GM23338 (cell line): ENCODE measurements at regions not wholly inside any gene's neighbourhood (a gene's known extent, or its start where the extent isn't known, plus 50 kb on each side); places are given as distances from the start of the nearest gene placed in this dataset.

ENCODE experiments used
- ATAC-seq: fragments of 200-7000 bp; cut with Tn5 transposase; 3 replicates; pipeline ENCODE4 v1.9.1; 2020
- DNase-seq: peaks from one replicate; pipeline ENCODE4 v3.0.0-alpha.2; 2015; ENCODE audit warnings: low spot score
- H2AFZ ChIP-seq: fragments of 200-600 bp; sonication (generic); 2 replicates; pipeline ENCODE4 v1.8.0; 2016; ENCODE audit warnings: antibody characterized with exemption, mild to moderate bottlenecking, moderate library complexity
- H3F3A ChIP-seq: fragments of 200-600 bp; sonication (generic); replicated peaks from 2 replicates; pipeline ENCODE4 v1.8.0; 2017; ENCODE audit warnings: antibody characterized with exemption, mixed run types, low read depth
- H3K27ac ChIP-seq: fragments of 200-600 bp; sonication (generic); 2 replicates; pipeline ENCODE4 v1.6.1; 2016; ENCODE audit warnings: low read depth
- H3K27me3 ChIP-seq: fragments of 200-600 bp; sonication (generic); 2 replicates; pipeline ENCODE4 v1.8.0; 2016; ENCODE audit warnings: mild to moderate bottlenecking, mixed run types, moderate library complexity; ENCODE audit not compliant: insufficient read depth
- H3K36me3 ChIP-seq: fragments of 200-600 bp; sonication (generic); 2 replicates; pipeline ENCODE4 v1.8.0; 2016; ENCODE audit warnings: mild to moderate bottlenecking; ENCODE audit not compliant: insufficient read depth
- H3K4me1 ChIP-seq: fragments of 200-600 bp; sonication (generic); 2 replicates; pipeline ENCODE4 v1.8.0; 2016; ENCODE audit warnings: mild to moderate bottlenecking, moderate library complexity; ENCODE audit not compliant: insufficient read depth
- H3K4me2 ChIP-seq: fragments of 200-600 bp; sonication (generic); 2 replicates; pipeline ENCODE4 v1.7.1; 2017; ENCODE audit warnings: mixed run types
- H3K4me3 ChIP-seq: fragments of 200-600 bp; sonication (generic); 2 replicates; pipeline ENCODE4 v1.6.1; 2016; ENCODE audit warnings: mixed run types
- H3K79me2 ChIP-seq: fragments of 200-600 bp; sonication (generic); replicated peaks from 2 replicates; pipeline ENCODE4 v1.8.0; 2017; ENCODE audit warnings: mild to moderate bottlenecking; ENCODE audit not compliant: insufficient read depth
- H3K9me2 ChIP-seq: fragments of 200-600 bp; sonication (generic); 2 replicates; pipeline ENCODE4 v1.8.0; 2017; ENCODE audit not compliant: insufficient read depth
- H4K20me1 ChIP-seq: fragments of 200-600 bp; sonication (generic); replicated peaks from 2 replicates; pipeline ENCODE4 v1.8.0; 2017; ENCODE audit warnings: mild to moderate bottlenecking; ENCODE audit not compliant: insufficient read depth
- H3K27ac Mint-ChIP-seq: 2 replicates; pipeline ENCODE4 v1.8.0; 2020; ENCODE audit warnings: inconsistent platforms, mild to moderate bottlenecking, moderate library complexity, mixed read lengths
- H3K27me3 Mint-ChIP-seq: 3 replicates; pipeline ENCODE4 v1.8.0; 2022; ENCODE audit warnings: low read depth, mild to moderate bottlenecking, moderate library complexity, mixed read lengths, inconsistent platforms; ENCODE audit not compliant: insufficient read depth, poor library complexity
- H3K36me3 Mint-ChIP-seq: 3 replicates; pipeline ENCODE4 v1.8.0; 2021; ENCODE audit warnings: low read depth, mild to moderate bottlenecking, inconsistent platforms, moderate library complexity, mixed read lengths
- H3K4me1 Mint-ChIP-seq: 3 replicates; pipeline ENCODE4 v1.8.0; 2020; ENCODE audit warnings: mild to moderate bottlenecking, inconsistent platforms, mixed read lengths
- H3K4me3 Mint-ChIP-seq: 3 replicates; pipeline ENCODE4 v1.8.0; 2021; ENCODE audit warnings: moderate library complexity, mild to moderate bottlenecking, inconsistent platforms, mixed read lengths
- H3K9me3 Mint-ChIP-seq: 3 replicates; pipeline ENCODE4 v1.8.0; 2020; ENCODE audit warnings: moderate library complexity, mild to moderate bottlenecking, inconsistent platforms, mixed read lengths
- CREB1 ChIP-seq: fragments of 250-450 bp; sonication (Bioruptor Pico); IDR thresholded peaks from 2 replicates; pipeline ENCODE4 v1.5.0; 2020; ENCODE audit warnings: low read depth, mild to moderate bottlenecking, moderate library complexity
- ETS1 ChIP-seq: IDR thresholded peaks from 2 replicates; pipeline ENCODE4 v1.6.1; 2016; ENCODE audit warnings: antibody characterized with exemption
- EZH2 ChIP-seq: fragments of 200-600 bp; sonication (generic); IDR thresholded peaks from one replicate; pipeline ENCODE4 v1.8.0; 2017; ENCODE audit warnings: antibody characterized with exemption, mild to moderate bottlenecking, low read depth; ENCODE audit not compliant: unreplicated experiment
- EZH2phosphoT487 ChIP-seq: fragments of 200-600 bp; sonication (generic); IDR thresholded peaks from one replicate; pipeline ENCODE4 v1.8.1; 2018; ENCODE audit warnings: antibody characterized with exemption; ENCODE audit not compliant: unreplicated experiment
- JUNB ChIP-seq: IDR thresholded peaks from one replicate; pipeline ENCODE4 v1.6.1; 2016; ENCODE audit warnings: antibody characterized with exemption; ENCODE audit not compliant: unreplicated experiment
- NANOG ChIP-seq: IDR thresholded peaks from 2 replicates; pipeline ENCODE4 v1.6.1; 2016; ENCODE audit warnings: antibody characterized with exemption, borderline replicate concordance
- POLR2AphosphoS5 ChIP-seq: IDR thresholded peaks from 2 replicates; pipeline ENCODE4 v1.6.1; 2016; ENCODE audit warnings: antibody characterized with exemption, low read depth
- REST ChIP-seq: IDR thresholded peaks from one replicate; pipeline ENCODE4 v1.6.1; 2018; ENCODE audit warnings: antibody characterized with exemption; ENCODE audit not compliant: unreplicated experiment
- STAT1 ChIP-seq: IDR thresholded peaks from one replicate; pipeline ENCODE4 v1.6.1; 2016; ENCODE audit warnings: antibody characterized with exemption; ENCODE audit not compliant: unreplicated experiment
- ZNF114 ChIP-seq: fragments of 250-450 bp; sonication (Bioruptor Pico); IDR thresholded peaks from 2 replicates; pipeline ENCODE4 v1.5.0; 2020; ENCODE audit warnings: mild to moderate bottlenecking, moderate library complexity
- ZNF331 ChIP-seq: fragments of 250-450 bp; sonication (Bioruptor Pico); IDR thresholded peaks from 2 replicates; pipeline ENCODE4 v1.5.0; 2020; ENCODE audit warnings: low read depth, mild to moderate bottlenecking, moderate library complexity
- ZNF462 ChIP-seq: fragments of 250-450 bp; sonication (Bioruptor Pico); IDR thresholded peaks from 2 replicates; pipeline ENCODE4 v1.5.0; 2020; ENCODE audit warnings: mild to moderate bottlenecking, moderate library complexity
- TF ChIP-seq, protein P1 (sequence below), 2 experiments: fragments of 200-600 bp in 1 of 2; sonication (generic) in 1 of 2; conservative IDR thresholded peaks; 2 replicates each; pipeline versions ENCODE4 v1.5.1 to v1.6.1; 2016 to 2017; ENCODE audit warnings: antibody characterized with exemption in 2 of 2, low read depth in 2 of 2, mild to moderate bottlenecking in 2 of 2, moderate library complexity in 1 of 2

DNA sequence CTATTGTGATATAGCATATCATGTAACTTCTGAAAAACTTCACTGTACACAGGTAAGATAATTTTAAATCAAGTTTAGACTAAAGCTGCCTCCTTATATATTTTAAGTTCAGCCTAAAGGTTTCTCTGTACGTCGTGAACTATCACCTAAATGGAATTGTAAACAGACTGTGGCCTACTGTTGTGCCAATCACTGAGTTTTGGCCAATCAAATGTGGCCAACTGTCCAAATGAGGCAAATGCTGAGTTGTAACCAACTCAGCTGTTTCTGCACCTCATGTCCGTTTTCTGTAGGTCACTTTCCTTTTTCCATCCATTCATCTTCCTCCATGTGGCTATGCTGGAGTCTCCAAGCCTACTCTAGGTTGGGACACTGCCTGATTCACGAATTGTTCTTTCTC is 63.7 kb upstream of the ST6GALNAC3 start:
- Mint-ChIP-seq H3K36me3 (no peaks in the 10 kb centered on the region), H3K27ac (no peak overlapping the region), H3K4me1 (no peaks in the 10 kb centered on the region), H3K4me3 (no peak overlapping the region), H3K27me3 (peaks cover 3% of the 10 kb centered on the region), H3K9me3 (no peaks in the 10 kb centered on the region; the same call in 2 of the 3 replicates)
- no peaks in the 10 kb centered on the region for H3K27me3 ChIP-seq
- H2AFZ ChIP-seq, result no peak overlapping the region
- no peaks in the 10 kb centered on the region for H3K4me1 ChIP-seq
- H3K4me3 ChIP-seq, result no peak overlapping the region
- no peaks in the 10 kb centered on the region for H3K9me2 ChIP-seq
- no peak for DNase-seq
- ATAC-seq, result no peak
- no peaks in the 10 kb centered on the region for H3K36me3 ChIP-seq
- TF ChIP-seq JUNB (no peak), EZH2 (no peak), REST (no peak), POLR2AphosphoS5 (no peak), EZH2phosphoT487 (no peak), CREB1 (CRISPR knock-in tag) (no peak), STAT1 (no peak), ETS1 (no peak), ZNF114 (no peak), NANOG (no peak), ZNF462 (CRISPR knock-in tag) (no peak), ZNF331 (CRISPR knock-in tag) (no peak)
- TF ChIP-seq, protein P1, sequence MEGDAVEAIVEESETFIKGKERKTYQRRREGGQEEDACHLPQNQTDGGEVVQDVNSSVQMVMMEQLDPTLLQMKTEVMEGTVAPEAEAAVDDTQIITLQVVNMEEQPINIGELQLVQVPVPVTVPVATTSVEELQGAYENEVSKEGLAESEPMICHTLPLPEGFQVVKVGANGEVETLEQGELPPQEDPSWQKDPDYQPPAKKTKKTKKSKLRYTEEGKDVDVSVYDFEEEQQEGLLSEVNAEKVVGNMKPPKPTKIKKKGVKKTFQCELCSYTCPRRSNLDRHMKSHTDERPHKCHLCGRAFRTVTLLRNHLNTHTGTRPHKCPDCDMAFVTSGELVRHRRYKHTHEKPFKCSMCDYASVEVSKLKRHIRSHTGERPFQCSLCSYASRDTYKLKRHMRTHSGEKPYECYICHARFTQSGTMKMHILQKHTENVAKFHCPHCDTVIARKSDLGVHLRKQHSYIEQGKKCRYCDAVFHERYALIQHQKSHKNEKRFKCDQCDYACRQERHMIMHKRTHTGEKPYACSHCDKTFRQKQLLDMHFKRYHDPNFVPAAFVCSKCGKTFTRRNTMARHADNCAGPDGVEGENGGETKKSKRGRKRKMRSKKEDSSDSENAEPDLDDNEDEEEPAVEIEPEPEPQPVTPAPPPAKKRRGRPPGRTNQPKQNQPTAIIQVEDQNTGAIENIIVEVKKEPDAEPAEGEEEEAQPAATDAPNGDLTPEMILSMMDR (conservative IDR thresholded peaks at IDR 0.05; ENCODE audit: low read depth in 2 of 2), result no peak
- H4K20me1 ChIP-seq, result no peaks in the 10 kb centered on the region
- no peak overlapping the region for H3K4me2 ChIP-seq
- H3F3A ChIP-seq, result no peaks in the 10 kb centered on the region
- no peak overlapping the region for H3K27ac ChIP-seq
- no peaks in the 10 kb centered on the region for H3K79me2 ChIP-seq
